SK-N-SH treated with all-trans-retinoic acid at 6 μM for 48 hours (cell line): ENCODE measurements at regions not wholly inside any gene's neighbourhood (a gene's known extent, or its start where the extent isn't known, plus 50 kb on each side); places are given as distances from the start of the nearest gene placed in this dataset.

Experiments
- ATAC-seq: fragments of 200-7000 bp; cut with Tn5 transposase; 3 replicates; pipeline ENCODE4 v1.9.1; 2020; ENCODE audit warnings: mild to moderate bottlenecking, moderate library complexity
- ARNTL ChIP-seq: fragments of 450-650 bp; formaldehyde crosslinking; IDR thresholded peaks from 2 replicates; pipeline ENCODE4 v1.5.0; 2020; ENCODE audit warnings: low read depth, mild to moderate bottlenecking, moderate library complexity, borderline replicate concordance
- BACH2 ChIP-seq: fragments of 250-450 bp; sonication (Bioruptor Pico); IDR thresholded peaks from 2 replicates; pipeline ENCODE4 v1.9.0; 2021; ENCODE audit warnings: mild to moderate bottlenecking, borderline replicate concordance
- CSDC2 ChIP-seq: fragments of 250-450 bp; sonication (Bioruptor Pico); IDR thresholded peaks from 2 replicates; pipeline ENCODE4 v1.5.0; 2020; ENCODE audit warnings: mild to moderate bottlenecking, moderate library complexity
- CSRNP3 ChIP-seq: fragments of 250-450 bp; sonication (Bioruptor Pico); IDR thresholded peaks from 2 replicates; pipeline ENCODE4 v1.5.1; 2021; ENCODE audit warnings: mild to moderate bottlenecking, moderate library complexity
- GLIS3 ChIP-seq: fragments of 250-450 bp; sonication (Bioruptor Pico); IDR thresholded peaks from 2 replicates; pipeline ENCODE4 v1.5.0; 2020; ENCODE audit warnings: mild to moderate bottlenecking, moderate library complexity
- ISL1 ChIP-seq: fragments of 250-450 bp; sonication (Bioruptor Pico); IDR thresholded peaks from 2 replicates; pipeline ENCODE4 v2.1.2; 2022; ENCODE audit warnings: mild to moderate bottlenecking, moderate library complexity
- OSR1 ChIP-seq: fragments of 250-450 bp; sonication (Bioruptor Pico); IDR thresholded peaks from 2 replicates; pipeline ENCODE4 v1.8.0; 2022; ENCODE audit warnings: moderate library complexity, mild to moderate bottlenecking, inconsistent platforms
- PPARA ChIP-seq: fragments of 250-450 bp; sonication (Bioruptor Pico); IDR thresholded peaks from 2 replicates; pipeline ENCODE4 v1.5.0; 2020; ENCODE audit warnings: mild to moderate bottlenecking, borderline replicate concordance
- RARB ChIP-seq: fragments of 250-450 bp; sonication (Bioruptor Pico); IDR thresholded peaks from 2 replicates; pipeline ENCODE4 v1.8.0; 2021; ENCODE audit warnings: mild to moderate bottlenecking, moderate library complexity
- SNAI2 ChIP-seq: fragments of 250-450 bp; sonication (Bioruptor Pico); IDR thresholded peaks from 2 replicates; pipeline ENCODE4 v1.5.0; 2020; ENCODE audit warnings: mild to moderate bottlenecking, moderate library complexity
- TOX ChIP-seq: fragments of 250-450 bp; sonication (Bioruptor Pico); IDR thresholded peaks from 2 replicates; pipeline ENCODE4 v1.8.0; 2021; ENCODE audit warnings: mild to moderate bottlenecking, moderate library complexity, borderline replicate concordance
- TSHZ2 ChIP-seq: fragments of 250-450 bp; sonication (Bioruptor Pico); IDR thresholded peaks from 2 replicates; pipeline ENCODE4 v1.5.0; 2020; ENCODE audit warnings: mild to moderate bottlenecking, moderate library complexity
- ZFP3 ChIP-seq: fragments of 250-450 bp; sonication (Bioruptor Pico); IDR thresholded peaks from 2 replicates; pipeline ENCODE4 v1.5.0; 2020; ENCODE audit warnings: mild to moderate bottlenecking, moderate library complexity
- ZFP30 ChIP-seq: fragments of 450-650 bp; formaldehyde crosslinking; IDR thresholded peaks from 2 replicates; pipeline ENCODE4 v1.5.0; 2022; ENCODE audit warnings: mild to moderate bottlenecking, moderate library complexity
- ZNF565 ChIP-seq: fragments of 450-650 bp; formaldehyde crosslinking; conservative IDR thresholded peaks from 2 replicates; pipeline ENCODE4 v1.5.0; 2020; ENCODE audit warnings: low read depth, mild to moderate bottlenecking, moderate library complexity
- ZNF70 ChIP-seq: fragments of 450-650 bp; formaldehyde crosslinking; IDR thresholded peaks from 2 replicates; pipeline ENCODE4 v1.5.0; 2020; ENCODE audit warnings: mild to moderate bottlenecking, moderate library complexity
- TF ChIP-seq, protein P1 (sequence below): fragments of 250-450 bp; sonication (Bioruptor Pico); IDR thresholded peaks from 2 replicates; pipeline ENCODE4 v1.5.1; 2020; ENCODE audit warnings: low read depth, mild to moderate bottlenecking, moderate library complexity
- TF ChIP-seq, protein P2 (sequence below): fragments of 250-450 bp; sonication (Bioruptor Pico); IDR thresholded peaks from 2 replicates; pipeline ENCODE4 v1.8.0; 2020; ENCODE audit warnings: mild to moderate bottlenecking, moderate library complexity, borderline replicate concordance
- TF ChIP-seq, protein P3 (sequence below): fragments of 250-450 bp; sonication (Bioruptor Pico); IDR thresholded peaks from 2 replicates; pipeline ENCODE4 v1.8.0; 2021; ENCODE audit warnings: low read depth, mild to moderate bottlenecking, moderate library complexity, borderline replicate concordance

DNA sequence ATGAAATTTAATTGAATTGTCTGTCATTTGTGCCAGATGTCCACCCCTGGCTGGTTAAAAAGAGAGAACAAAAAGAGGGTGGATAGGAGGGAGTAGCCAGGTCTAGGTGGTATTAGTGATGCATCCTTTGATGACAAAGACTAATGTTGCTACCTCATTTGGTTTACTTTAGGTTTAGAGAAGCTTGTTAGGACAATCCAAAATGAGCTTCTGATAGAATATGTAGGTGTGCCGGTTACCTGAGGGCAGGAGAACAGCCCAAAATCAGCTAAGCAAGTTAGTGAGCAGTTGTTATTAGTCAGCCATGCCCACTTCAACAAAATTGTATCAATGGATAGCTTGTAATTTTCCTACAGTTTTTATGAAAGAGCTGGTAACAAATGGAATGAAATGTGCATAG is 61.4 kb upstream of the PTGS2 start:
- ATAC-seq = no peak
- no peak for TF ChIP-seq ISL1 (CRISPR knock-in tag)
- TF ChIP-seq CSRNP3 (CRISPR knock-in tag) = no peak
- no peak for TF ChIP-seq RARB (CRISPR knock-in tag)
- TF ChIP-seq, protein P1, sequence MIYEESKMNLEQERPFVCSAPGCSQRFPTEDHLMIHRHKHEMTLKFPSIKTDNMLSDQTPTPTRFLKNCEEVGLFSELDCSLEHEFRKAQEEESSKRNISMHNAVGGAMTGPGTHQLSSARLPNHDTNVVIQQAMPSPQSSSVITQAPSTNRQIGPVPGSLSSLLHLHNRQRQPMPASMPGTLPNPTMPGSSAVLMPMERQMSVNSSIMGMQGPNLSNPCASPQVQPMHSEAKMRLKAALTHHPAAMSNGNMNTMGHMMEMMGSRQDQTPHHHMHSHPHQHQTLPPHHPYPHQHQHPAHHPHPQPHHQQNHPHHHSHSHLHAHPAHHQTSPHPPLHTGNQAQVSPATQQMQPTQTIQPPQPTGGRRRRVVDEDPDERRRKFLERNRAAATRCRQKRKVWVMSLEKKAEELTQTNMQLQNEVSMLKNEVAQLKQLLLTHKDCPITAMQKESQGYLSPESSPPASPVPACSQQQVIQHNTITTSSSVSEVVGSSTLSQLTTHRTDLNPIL (CRISPR knock-in tag) = no peak
- no peak for TF ChIP-seq PPARA (CRISPR knock-in tag)
- TF ChIP-seq, protein P2, sequence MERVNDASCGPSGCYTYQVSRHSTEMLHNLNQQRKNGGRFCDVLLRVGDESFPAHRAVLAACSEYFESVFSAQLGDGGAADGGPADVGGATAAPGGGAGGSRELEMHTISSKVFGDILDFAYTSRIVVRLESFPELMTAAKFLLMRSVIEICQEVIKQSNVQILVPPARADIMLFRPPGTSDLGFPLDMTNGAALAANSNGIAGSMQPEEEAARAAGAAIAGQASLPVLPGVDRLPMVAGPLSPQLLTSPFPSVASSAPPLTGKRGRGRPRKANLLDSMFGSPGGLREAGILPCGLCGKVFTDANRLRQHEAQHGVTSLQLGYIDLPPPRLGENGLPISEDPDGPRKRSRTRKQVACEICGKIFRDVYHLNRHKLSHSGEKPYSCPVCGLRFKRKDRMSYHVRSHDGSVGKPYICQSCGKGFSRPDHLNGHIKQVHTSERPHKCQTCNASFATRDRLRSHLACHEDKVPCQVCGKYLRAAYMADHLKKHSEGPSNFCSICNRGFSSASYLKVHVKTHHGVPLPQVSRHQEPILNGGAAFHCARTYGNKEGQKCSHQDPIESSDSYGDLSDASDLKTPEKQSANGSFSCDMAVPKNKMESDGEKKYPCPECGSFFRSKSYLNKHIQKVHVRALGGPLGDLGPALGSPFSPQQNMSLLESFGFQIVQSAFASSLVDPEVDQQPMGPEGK (CRISPR knock-in tag) = no peak
- TF ChIP-seq TOX (CRISPR knock-in tag) = no peak
- no peak for TF ChIP-seq OSR1 (CRISPR knock-in tag)
- no peak for TF ChIP-seq GLIS3 (CRISPR knock-in tag)
- TF ChIP-seq SNAI2 (CRISPR knock-in tag) = no peak
- no peak for TF ChIP-seq ZFP3 (CRISPR knock-in tag)
- no peak for TF ChIP-seq ZFP30 (CRISPR knock-in tag)
- TF ChIP-seq ARNTL (CRISPR knock-in tag) = no peak
- TF ChIP-seq ZNF70 (CRISPR knock-in tag) = no peak
- TF ChIP-seq ZNF565 (CRISPR knock-in tag) = no peak
- TF ChIP-seq, protein P3, sequence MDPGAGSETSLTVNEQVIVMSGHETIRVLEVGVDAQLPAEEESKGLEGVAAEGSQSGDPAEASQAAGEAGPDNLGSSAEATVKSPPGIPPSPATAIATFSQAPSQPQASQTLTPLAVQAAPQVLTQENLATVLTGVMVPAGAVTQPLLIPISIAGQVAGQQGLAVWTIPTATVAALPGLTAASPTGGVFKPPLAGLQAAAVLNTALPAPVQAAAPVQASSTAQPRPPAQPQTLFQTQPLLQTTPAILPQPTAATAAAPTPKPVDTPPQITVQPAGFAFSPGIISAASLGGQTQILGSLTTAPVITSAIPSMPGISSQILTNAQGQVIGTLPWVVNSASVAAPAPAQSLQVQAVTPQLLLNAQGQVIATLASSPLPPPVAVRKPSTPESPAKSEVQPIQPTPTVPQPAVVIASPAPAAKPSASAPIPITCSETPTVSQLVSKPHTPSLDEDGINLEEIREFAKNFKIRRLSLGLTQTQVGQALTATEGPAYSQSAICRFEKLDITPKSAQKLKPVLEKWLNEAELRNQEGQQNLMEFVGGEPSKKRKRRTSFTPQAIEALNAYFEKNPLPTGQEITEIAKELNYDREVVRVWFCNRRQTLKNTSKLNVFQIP (CRISPR knock-in tag) = no peak
- no peak for TF ChIP-seq TSHZ2 (CRISPR knock-in tag)
- no peak for TF ChIP-seq CSDC2 (CRISPR knock-in tag)

DNA sequence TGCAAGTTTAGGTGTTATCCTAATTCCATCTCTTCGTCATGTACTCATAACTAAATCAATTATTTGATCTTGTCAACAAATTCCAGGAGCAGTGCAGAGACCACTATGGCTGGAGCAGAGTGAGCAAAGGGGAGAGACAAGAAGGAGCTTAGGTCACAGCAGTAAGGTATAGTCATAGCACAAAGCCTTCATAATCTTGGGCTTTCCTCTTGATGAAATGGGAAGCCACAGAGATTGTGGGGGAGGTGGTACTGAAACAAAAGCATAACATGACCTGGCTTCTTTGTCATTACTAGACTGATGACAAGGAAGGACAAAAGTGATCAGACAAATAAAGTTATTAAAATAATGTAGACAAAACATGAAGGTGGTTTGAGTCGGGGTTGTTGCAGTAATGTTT is 60.1 kb upstream of the PTGS2 start:
- TF ChIP-seq, protein P2 (CRISPR knock-in tag) = no peak
- no peak for TF ChIP-seq CSDC2 (CRISPR knock-in tag)
- no peak for TF ChIP-seq ZFP3 (CRISPR knock-in tag)
- TF ChIP-seq, all 23 proteins: peak for 0
- ATAC-seq = no peak

GRCh38 chr1:186739515-186739914 is 59.3 kb upstream of the PTGS2 start:
- ATAC-seq = no peak
- TF ChIP-seq BACH2 (CRISPR knock-in tag) (no peak), CSDC2 (CRISPR knock-in tag) (no peak), ZFP30 (CRISPR knock-in tag) (no peak), GLIS3 (CRISPR knock-in tag) (no peak)
- TF ChIP-seq, protein P2 (CRISPR knock-in tag) = no peak
